ENCODE measurements at regions not wholly inside any gene's neighbourhood (a gene's known extent, or its start where the extent isn't known, plus 50 kb on each side); places are given as distances from the start of the nearest gene placed in this dataset.

DNA sequence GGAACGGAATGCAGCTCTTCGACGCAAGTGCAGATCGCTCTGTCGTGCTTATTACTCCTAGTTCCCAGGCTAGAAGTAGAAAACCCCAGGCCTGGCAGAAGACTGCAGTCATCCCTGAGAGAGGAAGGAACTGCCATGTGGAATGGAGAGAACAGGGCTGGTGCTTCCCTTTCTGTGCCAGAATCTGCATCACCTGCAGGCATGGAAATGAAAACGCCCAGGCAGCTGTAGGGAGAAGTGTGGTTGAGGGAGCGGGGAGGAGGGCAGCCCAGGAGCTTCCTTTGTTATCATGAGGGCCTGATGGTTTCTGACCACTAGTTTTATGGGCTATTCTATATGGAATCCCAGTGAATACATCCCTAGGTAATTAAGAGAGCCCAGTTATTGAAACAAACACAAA lies 79.4 kb upstream of the SMIM21 start:
- no peak for DNase-seq (ENCODE audit: low spot score)
- TF ChIP-seq, protein P1, sequence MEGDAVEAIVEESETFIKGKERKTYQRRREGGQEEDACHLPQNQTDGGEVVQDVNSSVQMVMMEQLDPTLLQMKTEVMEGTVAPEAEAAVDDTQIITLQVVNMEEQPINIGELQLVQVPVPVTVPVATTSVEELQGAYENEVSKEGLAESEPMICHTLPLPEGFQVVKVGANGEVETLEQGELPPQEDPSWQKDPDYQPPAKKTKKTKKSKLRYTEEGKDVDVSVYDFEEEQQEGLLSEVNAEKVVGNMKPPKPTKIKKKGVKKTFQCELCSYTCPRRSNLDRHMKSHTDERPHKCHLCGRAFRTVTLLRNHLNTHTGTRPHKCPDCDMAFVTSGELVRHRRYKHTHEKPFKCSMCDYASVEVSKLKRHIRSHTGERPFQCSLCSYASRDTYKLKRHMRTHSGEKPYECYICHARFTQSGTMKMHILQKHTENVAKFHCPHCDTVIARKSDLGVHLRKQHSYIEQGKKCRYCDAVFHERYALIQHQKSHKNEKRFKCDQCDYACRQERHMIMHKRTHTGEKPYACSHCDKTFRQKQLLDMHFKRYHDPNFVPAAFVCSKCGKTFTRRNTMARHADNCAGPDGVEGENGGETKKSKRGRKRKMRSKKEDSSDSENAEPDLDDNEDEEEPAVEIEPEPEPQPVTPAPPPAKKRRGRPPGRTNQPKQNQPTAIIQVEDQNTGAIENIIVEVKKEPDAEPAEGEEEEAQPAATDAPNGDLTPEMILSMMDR (IDR thresholded peaks at IDR 0.05; ENCODE audit: unreplicated experiment) = no peak
- H3K27me3 Mint-ChIP-seq (ENCODE audit: unreplicated experiment) = peaks cover 1% of the 10 kb centered on the region
- H3K4me1 Mint-ChIP-seq (ENCODE audit: unreplicated experiment) = no peaks in the 10 kb centered on the region
- H3K4me3 Mint-ChIP-seq (ENCODE audit: unreplicated experiment) = no peak overlapping the region
- no peaks in the 10 kb centered on the region for H3K9me3 Mint-ChIP-seq (ENCODE audit: unreplicated experiment)
- H3K27ac Mint-ChIP-seq (ENCODE audit: unreplicated experiment) = no peak overlapping the region
- no peaks in the 10 kb centered on the region for H3K36me3 Mint-ChIP-seq (ENCODE audit: low read depth, unreplicated experiment)

DNA sequence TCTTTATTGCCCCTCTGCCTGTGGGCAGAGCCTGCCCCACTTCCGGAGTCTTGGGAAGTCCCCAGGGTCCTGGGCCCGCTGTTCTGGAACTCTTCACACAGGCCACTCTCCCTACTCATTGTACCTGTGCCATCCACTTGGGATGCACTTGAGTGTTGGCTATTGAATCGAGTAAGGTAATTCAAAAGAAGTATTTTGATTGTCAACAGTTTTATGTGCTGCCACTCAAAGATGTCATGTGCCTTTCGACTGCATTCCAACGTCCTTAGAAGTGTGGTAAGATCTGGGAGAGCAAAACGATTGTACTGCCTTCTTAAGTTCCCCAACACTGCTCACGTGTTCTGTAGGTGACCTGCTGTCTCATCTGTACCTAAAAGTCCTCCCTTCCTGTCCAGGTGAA lies 77.0 kb upstream of the SMIM21 start:
- DNase-seq (ENCODE audit: low spot score) = no peak

DNA sequence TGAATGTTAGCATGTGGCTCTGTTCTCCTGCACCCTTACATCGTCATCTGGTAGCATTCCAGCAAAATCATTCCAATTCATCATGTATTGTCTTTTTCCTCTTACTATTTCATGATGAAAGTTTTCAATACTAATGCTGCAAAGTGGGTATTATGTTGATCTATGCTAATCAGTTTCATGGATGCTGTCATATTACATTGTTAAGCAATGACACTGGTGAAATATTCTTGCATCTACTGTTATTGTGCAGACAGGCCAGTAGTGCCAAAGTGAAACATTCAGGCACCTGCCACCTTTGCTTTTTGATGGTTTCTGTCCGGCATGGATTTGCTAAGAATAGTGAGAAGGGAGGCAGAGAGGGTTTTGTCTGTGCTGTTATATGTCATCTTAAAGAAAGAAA lies 76.1 kb upstream of the SMIM21 start:
- no peaks in the 10 kb centered on the region for H3K36me3 Mint-ChIP-seq (ENCODE audit: low read depth, unreplicated experiment)
- TF ChIP-seq, protein P1 (IDR thresholded peaks at IDR 0.05; ENCODE audit: unreplicated experiment) = no peak
- H3K4me3 Mint-ChIP-seq (ENCODE audit: unreplicated experiment) = no peak overlapping the region
- no peak for DNase-seq (ENCODE audit: low spot score)
- H3K4me1 Mint-ChIP-seq (ENCODE audit: unreplicated experiment) = no peaks in the 10 kb centered on the region
- H3K9me3 Mint-ChIP-seq (ENCODE audit: unreplicated experiment) = no peaks in the 10 kb centered on the region
- H3K27me3 Mint-ChIP-seq (ENCODE audit: unreplicated experiment) = no peaks in the 10 kb centered on the region
- H3K27ac Mint-ChIP-seq (ENCODE audit: unreplicated experiment) = no peak overlapping the region

More for the DNA sequence above, 77.0 kb upstream of the SMIM21 start:
- no peaks in the 10 kb centered on the region for H3K27me3 Mint-ChIP-seq (ENCODE audit: unreplicated experiment)
- H3K27ac Mint-ChIP-seq (ENCODE audit: unreplicated experiment) = no peak overlapping the region
- H3K4me3 Mint-ChIP-seq (ENCODE audit: unreplicated experiment) = no peak overlapping the region
- TF ChIP-seq, protein P1 (IDR thresholded peaks at IDR 0.05; ENCODE audit: unreplicated experiment) = no peak
- H3K4me1 Mint-ChIP-seq (ENCODE audit: unreplicated experiment) = no peaks in the 10 kb centered on the region
- no peaks in the 10 kb centered on the region for H3K9me3 Mint-ChIP-seq (ENCODE audit: unreplicated experiment)
- H3K36me3 Mint-ChIP-seq (ENCODE audit: low read depth, unreplicated experiment) = no peaks in the 10 kb centered on the region

DNA sequence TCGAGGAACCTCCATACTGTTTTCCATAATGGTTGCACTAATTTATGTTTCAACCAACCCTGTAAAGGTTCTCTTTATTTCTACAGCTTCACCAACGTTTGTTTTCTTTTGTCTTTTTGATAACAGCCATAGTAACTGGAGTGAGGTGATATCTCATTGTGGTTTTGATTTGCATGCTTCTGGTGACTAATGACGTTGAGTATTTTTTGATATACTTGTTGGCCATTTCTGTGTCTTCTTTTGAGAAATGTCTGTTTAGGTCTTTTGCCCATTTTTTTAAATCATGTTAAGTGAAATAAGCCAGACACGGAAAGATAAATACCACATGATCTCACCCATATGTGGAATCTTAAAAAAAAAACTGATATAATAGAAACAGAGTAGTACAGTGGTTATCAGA lies 74.8 kb upstream of the SMIM21 start:
- Mint-ChIP-seq H3K4me3 (ENCODE audit: unreplicated experiment) (no peak overlapping the region), H3K9me3 (ENCODE audit: unreplicated experiment) (no peaks in the 10 kb centered on the region), H3K27me3 (ENCODE audit: unreplicated experiment) (no peaks in the 10 kb centered on the region), H3K27ac (ENCODE audit: unreplicated experiment) (no peak overlapping the region), H3K4me1 (ENCODE audit: unreplicated experiment) (peaks cover 4% of the 10 kb centered on the region), H3K36me3 (ENCODE audit: low read depth, unreplicated experiment) (no peaks in the 10 kb centered on the region)
- no peak for DNase-seq (ENCODE audit: low spot score)
- TF ChIP-seq, protein P1 (IDR thresholded peaks at IDR 0.05; ENCODE audit: unreplicated experiment) = no peak

DNA sequence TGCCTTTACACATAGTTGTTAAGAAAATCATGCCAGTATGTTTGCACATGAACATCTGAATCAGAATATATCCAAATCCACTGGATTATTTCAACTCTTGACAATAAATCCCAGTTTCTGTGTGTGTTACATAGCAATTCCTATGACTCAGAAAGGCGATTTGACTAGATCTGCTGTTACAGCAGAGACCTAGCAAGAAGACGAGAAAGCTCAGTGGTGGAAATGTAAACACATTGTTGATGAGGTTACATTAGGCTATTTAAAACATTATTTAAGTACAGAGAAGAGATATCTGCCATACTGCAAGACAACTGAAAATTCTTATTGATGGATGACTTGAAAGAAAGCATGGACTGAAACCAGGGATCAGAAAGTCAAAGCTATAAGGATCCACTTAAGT lies 73.0 kb upstream of the SMIM21 start:
- Mint-ChIP-seq H3K4me1 (ENCODE audit: unreplicated experiment) (peaks cover 5% of the 10 kb centered on the region), H3K27ac (ENCODE audit: unreplicated experiment) (no peak overlapping the region), H3K27me3 (ENCODE audit: unreplicated experiment) (no peaks in the 10 kb centered on the region), H3K9me3 (ENCODE audit: unreplicated experiment) (no peaks in the 10 kb centered on the region), H3K36me3 (ENCODE audit: low read depth, unreplicated experiment) (no peaks in the 10 kb centered on the region), H3K4me3 (ENCODE audit: unreplicated experiment) (no peak overlapping the region)
- TF ChIP-seq, protein P1 (IDR thresholded peaks at IDR 0.05; ENCODE audit: unreplicated experiment) = no peak
- DNase-seq (ENCODE audit: low spot score) = no peak

All from endothelial cell (in vitro differentiated cells).